Sigmoid colon (tissue), 6 donors: ENCODE measurements at regions not wholly inside any gene's neighbourhood (a gene's known extent, or its start where the extent isn't known, plus 50 kb on each side); places are given as distances from the start of the nearest gene placed in this dataset.

ENCODE experiments used
- DNase-seq: peaks from one replicate; pipeline ENCODE4 v3.0.0-alpha.2; 2019
- H3K27ac ChIP-seq, 4 donors: fragments of 200-600 bp; sonication (generic); one replicate each; pipeline ENCODE4 v1.5.1; 2016 to 2019; ENCODE audit warnings: mild to moderate bottlenecking in 1 of 4
- H3K27me3 ChIP-seq, 3 donors: fragments of 200-600 bp; sonication (generic); one replicate each; pipeline ENCODE4 v1.5.1; 2019; ENCODE audit warnings: mild to moderate bottlenecking in 1 of 3
- H3K36me3 ChIP-seq, 4 donors: fragments of 200-600 bp; sonication (generic); one replicate each; pipeline ENCODE4 v1.5.1; 2016 to 2019
- H3K4me1 ChIP-seq, 4 donors: fragments of 200-600 bp; sonication (generic); one replicate each; pipeline ENCODE4 v1.5.1; 2017 to 2019
- H3K4me3 ChIP-seq, 4 donors: fragments of 200-600 bp; sonication (generic); one replicate each; pipeline ENCODE4 v1.5.1; 2017 to 2019; ENCODE audit warnings: mild to moderate bottlenecking in 2 of 4, moderate library complexity in 1 of 4
- H3K9me3 ChIP-seq, 4 donors: fragments of 200-600 bp in 3 of 4; sonication (generic) in 3 of 4; one replicate each; pipeline versions ENCODE4 v1.5.1 to v1.6.1; 2013 to 2019
- CTCF ChIP-seq, 4 experiments: fragments of 450-650 bp in 3 of 4; fragments of 200-600 bp in 1 of 4; IDR thresholded peaks; one replicate each; pipeline ENCODE4 v1.5.1; 2016 to 2019; ENCODE audit warnings: antibody characterized with exemption in 4 of 4, mild to moderate bottlenecking in 3 of 4, moderate library complexity in 2 of 4
- EP300 ChIP-seq, 4 donors: sonication (generic); formaldehyde crosslinking; IDR thresholded peaks; one replicate each; pipeline ENCODE4 v1.6.1; 2017; ENCODE audit warnings: antibody characterized with exemption in 4 of 4
- POLR2A ChIP-seq, 2 donors: fragments of 450-650 bp; IDR thresholded peaks; one replicate each; pipeline ENCODE4 v1.6.1; 2016; ENCODE audit warnings: antibody characterized with exemption in 2 of 2, mild to moderate bottlenecking in 2 of 2, moderate library complexity in 2 of 2
- POLR2AphosphoS5 ChIP-seq, 4 donors: sonication (generic); formaldehyde crosslinking; IDR thresholded peaks; one replicate each; pipeline ENCODE4 v1.6.1; 2017; ENCODE audit warnings: antibody characterized with exemption in 4 of 4
- WGBS, 2 donors: extraction: QIAGEN DNeasy Blood & Tissue Kit; methylation state at CpG; one replicate each; pipeline ENCODE4 v1.1.7; 2013; 5-methylcytosine and 5-hydroxymethylcytosine counted together
- intact Hi-C: fragments of 100-400 bp; cut with DNase I; formaldehyde crosslinking; loops from one replicate; pipeline ENCODE4 v1.15.1; 2023
- donor health status: healthy with polysubstance abuse.
- donor health status: healthy.

GRCh38 chr3:176824811-176825210 is 372.5 kb downstream of the TBL1XR1 start:
- DNase-seq, result no peak
- intact Hi-C loops, result no loop called here
- Histone ChIP-seq H3K27me3 (no peaks in the 10 kb centered on the region), H3K36me3 (no peaks in the 10 kb centered on the region), H3K27ac (no peak overlapping the region), H3K9me3 (no peaks in the 10 kb centered on the region), H3K4me1 (no peaks in the 10 kb centered on the region), H3K4me3 (no peak overlapping the region)
- WGBS, 2 donors, result 30 to 57% methylated on average over 3 of the region's 3 CpGs
- TF ChIP-seq POLR2A (IDR thresholded peaks at IDR 0.05), result no peak
- TF ChIP-seq CTCF (IDR thresholded peaks at IDR 0.05), result no peak
- no peak for TF ChIP-seq POLR2AphosphoS5 (IDR thresholded peaks at IDR 0.05)
- TF ChIP-seq EP300 (IDR thresholded peaks at IDR 0.05), result no peak

- no peak for DNase-seq
- intact Hi-C loops, result no loop called here
- H3K9me3 ChIP-seq, result no peaks in the 10 kb centered on the region
- H3K4me3 ChIP-seq, result no peak overlapping the region
- WGBS, 2 donors, result 66 to 79% methylated on average over 2 of the region's 2 CpGs
- TF ChIP-seq POLR2A (IDR thresholded peaks at IDR 0.05) (no peak), CTCF (IDR thresholded peaks at IDR 0.05) (no peak), EP300 (IDR thresholded peaks at IDR 0.05) (no peak), POLR2AphosphoS5 (IDR thresholded peaks at IDR 0.05) (no peak)
- no peaks in the 10 kb centered on the region for H3K27me3 ChIP-seq
- no peaks in the 10 kb centered on the region for H3K4me1 ChIP-seq
- no peaks in the 10 kb centered on the region for H3K36me3 ChIP-seq
- no peak overlapping the region for H3K27ac ChIP-seq
Observed at GRCh38 chr3:176820764-176821163, 376.5 kb downstream of the TBL1XR1 start.

- intact Hi-C loops, result no loop called here
- H3K4me3 ChIP-seq, result no peak overlapping the region
- no peaks in the 10 kb centered on the region for H3K27me3 ChIP-seq
- DNase-seq, result no peak
- H3K27ac ChIP-seq, result no peak overlapping the region
- WGBS, 2 donors, result 86 to 91% methylated on average over 18 of the region's 18 CpGs
- H3K4me1 ChIP-seq, result peaks cover 0 to 12% (median 8%) of the 10 kb centered on the region in 4 donors
- H3K36me3 ChIP-seq, result no peaks in the 10 kb centered on the region
- H3K9me3 ChIP-seq, result no peaks in the 10 kb centered on the region
- TF ChIP-seq CTCF (IDR thresholded peaks at IDR 0.05) (no peak), EP300 (IDR thresholded peaks at IDR 0.05) (no peak), POLR2AphosphoS5 (IDR thresholded peaks at IDR 0.05) (no peak), POLR2A (IDR thresholded peaks at IDR 0.05) (no peak)
Observed at GRCh38 chr3:176816937-176817336, 380.3 kb downstream of the TBL1XR1 start.

- peak; percentile 71 for DNase-seq
- Histone ChIP-seq H3K4me3 (no peak overlapping the region), H3K4me1 (peaks cover 0 to 12% (median 8%) of the 10 kb centered on the region in 4 donors), H3K27me3 (no peaks in the 10 kb centered on the region), H3K9me3 (no peaks in the 10 kb centered on the region), H3K36me3 (no peaks in the 10 kb centered on the region), H3K27ac (no peak overlapping the region)
- intact Hi-C loops, result loop anchor here (5.0 kb wide), 1 partner anchor 297 kb away; no protein-coding TSS in a partner anchor
- WGBS, 2 donors, result 10 to 16% methylated on average over 12 of the region's 12 CpGs
- TF ChIP-seq POLR2AphosphoS5 (IDR thresholded peaks at IDR 0.05), result no peak
- peak; percentile 12 to 74 (median 38) for TF ChIP-seq CTCF (IDR thresholded peaks at IDR 0.05)
Observed at GRCh38 chr3:176814285-176814684, 383.0 kb downstream of the TBL1XR1 start.

GRCh38 chr3:176807938-176808337 is 389.3 kb downstream of the TBL1XR1 start:
- Histone ChIP-seq H3K27me3 (no peaks in the 10 kb centered on the region), H3K4me1 (peaks cover 0 to 6% (median 0%) of the 10 kb centered on the region in 4 donors), H3K9me3 (no peaks in the 10 kb centered on the region), H3K36me3 (no peaks in the 10 kb centered on the region), H3K4me3 (no peak overlapping the region), H3K27ac (no peak overlapping the region)
- DNase-seq, result no peak
- intact Hi-C loops, result no loop called here
- TF ChIP-seq CTCF (IDR thresholded peaks at IDR 0.05), result no peak
- no peak for TF ChIP-seq POLR2AphosphoS5 (IDR thresholded peaks at IDR 0.05)
- no peak for TF ChIP-seq EP300 (IDR thresholded peaks at IDR 0.05)
- no peak for TF ChIP-seq POLR2A (IDR thresholded peaks at IDR 0.05)
- 79 to 83% methylated on average over 2 of the region's 2 CpGs for WGBS, 2 donors
